ENCODE measurements at regions not wholly inside any gene's neighbourhood (a gene's known extent, or its start where the extent isn't known, plus 50 kb on each side); places are given as distances from the start of the nearest gene placed in this dataset.

GRCh38 chr15:97759363-97759762 is 201.1 kb upstream of the ARRDC4 start:
- no peak for DNase-seq (ENCODE audit: low read depth)
- no peak overlapping the region for H3K4me3 ChIP-seq (ENCODE audit: low read depth, low read length)
- TF ChIP-seq, protein P1, sequence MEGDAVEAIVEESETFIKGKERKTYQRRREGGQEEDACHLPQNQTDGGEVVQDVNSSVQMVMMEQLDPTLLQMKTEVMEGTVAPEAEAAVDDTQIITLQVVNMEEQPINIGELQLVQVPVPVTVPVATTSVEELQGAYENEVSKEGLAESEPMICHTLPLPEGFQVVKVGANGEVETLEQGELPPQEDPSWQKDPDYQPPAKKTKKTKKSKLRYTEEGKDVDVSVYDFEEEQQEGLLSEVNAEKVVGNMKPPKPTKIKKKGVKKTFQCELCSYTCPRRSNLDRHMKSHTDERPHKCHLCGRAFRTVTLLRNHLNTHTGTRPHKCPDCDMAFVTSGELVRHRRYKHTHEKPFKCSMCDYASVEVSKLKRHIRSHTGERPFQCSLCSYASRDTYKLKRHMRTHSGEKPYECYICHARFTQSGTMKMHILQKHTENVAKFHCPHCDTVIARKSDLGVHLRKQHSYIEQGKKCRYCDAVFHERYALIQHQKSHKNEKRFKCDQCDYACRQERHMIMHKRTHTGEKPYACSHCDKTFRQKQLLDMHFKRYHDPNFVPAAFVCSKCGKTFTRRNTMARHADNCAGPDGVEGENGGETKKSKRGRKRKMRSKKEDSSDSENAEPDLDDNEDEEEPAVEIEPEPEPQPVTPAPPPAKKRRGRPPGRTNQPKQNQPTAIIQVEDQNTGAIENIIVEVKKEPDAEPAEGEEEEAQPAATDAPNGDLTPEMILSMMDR (IDR thresholded peaks at IDR 0.05; ENCODE audit: insufficient read depth, low read depth, low read length) = no peak

GRCh38 chr15:97761110-97761509 is 199.4 kb upstream of the ARRDC4 start:
- DNase-seq (ENCODE audit: low read depth) = no peak
- no peak overlapping the region for H3K4me3 ChIP-seq (ENCODE audit: low read depth, low read length)
- TF ChIP-seq, protein P1 (IDR thresholded peaks at IDR 0.05; ENCODE audit: insufficient read depth, low read depth, low read length) = no peak

GRCh38 chr15:97783240-97783639 is 177.3 kb upstream of the ARRDC4 start:
- no peak for DNase-seq (ENCODE audit: low read depth)
- no peak overlapping the region for H3K4me3 ChIP-seq (ENCODE audit: low read depth, low read length)
- TF ChIP-seq, protein P1 (IDR thresholded peaks at IDR 0.05; ENCODE audit: insufficient read depth, low read depth, low read length) = no peak

DNA sequence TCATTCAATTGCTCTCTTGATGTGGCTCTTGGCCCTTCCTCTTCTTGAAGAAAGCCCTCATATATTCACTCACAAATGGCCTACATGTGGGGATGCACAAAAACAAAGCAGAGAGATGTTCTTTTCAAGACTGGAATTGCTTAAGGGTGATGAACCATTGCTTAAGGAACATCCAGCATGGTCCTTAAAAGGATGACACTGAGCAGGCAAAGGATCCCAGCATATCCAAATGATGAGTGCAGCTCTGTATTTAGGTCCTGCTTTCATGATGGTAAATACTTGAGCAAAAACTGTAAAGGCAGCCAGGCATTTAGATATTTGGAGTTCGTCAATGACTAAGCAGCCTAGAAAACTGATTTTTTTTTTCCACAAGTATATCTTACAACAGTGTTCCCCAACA is 173.8 kb upstream of the ARRDC4 start:
- TF ChIP-seq, protein P1 (IDR thresholded peaks at IDR 0.05; ENCODE audit: insufficient read depth, low read depth, low read length) = no peak
- no peak for DNase-seq (ENCODE audit: low read depth)
- no peak overlapping the region for H3K4me3 ChIP-seq (ENCODE audit: low read depth, low read length)

- DNase-seq (ENCODE audit: low read depth) = no peak
- no peak overlapping the region for H3K4me3 ChIP-seq (ENCODE audit: low read depth, low read length)
- TF ChIP-seq, protein P1 (IDR thresholded peaks at IDR 0.05; ENCODE audit: insufficient read depth, low read depth, low read length) = no peak
These were observed 170.3 kb upstream of the ARRDC4 start for GRCh38 chr15:97790180-97790579.

DNA sequence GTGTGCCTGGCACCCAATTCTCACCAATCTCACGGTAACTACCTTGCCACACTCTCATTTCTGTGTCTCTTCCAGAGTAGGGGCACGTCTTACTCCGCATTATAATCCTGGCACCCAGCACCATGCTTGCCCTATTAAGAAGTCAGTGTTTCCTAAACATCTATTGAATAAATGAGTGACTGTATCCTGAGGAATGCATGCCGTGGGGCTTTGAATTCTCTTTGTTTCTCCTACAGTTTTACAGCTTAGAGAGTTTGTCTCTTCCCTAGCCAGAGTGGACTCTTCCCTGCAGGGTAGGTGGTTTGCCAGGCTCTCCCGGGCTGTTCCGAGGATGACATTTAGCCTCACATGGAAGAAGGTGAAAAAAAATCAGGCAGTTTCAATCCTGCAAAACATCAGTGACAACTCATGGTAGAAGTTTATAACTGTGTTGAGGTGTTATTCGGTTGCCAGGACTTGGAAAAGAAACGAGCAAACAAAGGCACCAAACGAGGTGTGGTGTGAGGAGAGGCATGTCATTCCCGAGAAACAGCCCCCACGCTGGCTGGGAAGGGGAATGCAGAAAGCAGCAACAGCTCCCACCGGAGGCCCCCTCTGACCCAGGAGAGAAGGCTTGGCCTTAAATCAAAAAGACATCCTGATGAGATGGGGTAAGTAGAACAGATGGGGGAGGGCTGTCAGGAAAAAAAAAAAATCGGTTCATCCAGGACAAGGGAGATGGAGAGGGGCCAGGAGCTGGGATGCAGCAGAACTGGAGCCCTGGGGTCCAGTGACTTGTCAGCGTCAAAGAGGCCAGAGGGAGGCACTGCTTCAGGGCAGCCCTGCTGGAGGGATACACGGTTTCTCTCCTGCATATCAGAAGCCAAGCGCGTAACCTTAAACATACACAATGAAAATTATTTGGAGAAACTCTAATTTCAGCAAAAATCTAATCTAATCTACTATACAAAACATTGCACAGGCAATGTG is 168.4 kb upstream of the ARRDC4 start:
- TF ChIP-seq, protein P1 (IDR thresholded peaks at IDR 0.05; ENCODE audit: insufficient read depth, low read depth, low read length) = no peak
- H3K4me3 ChIP-seq (ENCODE audit: low read depth, low read length) = no peak overlapping the region
- peak; percentile 7 for DNase-seq (ENCODE audit: low read depth)

Measured in fibroblast of villous mesenchyme (primary cell).